ENCODE measurements at regions not wholly inside any gene's neighbourhood (a gene's known extent, or its start where the extent isn't known, plus 50 kb on each side); places are given as distances from the start of the nearest gene placed in this dataset.

GRCh38 chr6:134698228-134698627 lies 251.7 kb downstream of the ALDH8A1 start:
- no peak for DNase-seq (ENCODE audit: low read depth in 1 of 2, low spot score in 1 of 2)
- Histone ChIP-seq H3K27ac (no peak overlapping the region), H3K4me2 (no peak overlapping the region), H3K4me3 (no peak overlapping the region), H3K4me1 (no peaks in the 10 kb centered on the region), H3K9me3 (no peaks in the 10 kb centered on the region)
- ChIA-PET POLR2A (interaction anchor here (0.6 to 0.7 kb wide), 2 partner anchors 8 to 53 kb away, joined by 3 to 4 read pairs; no protein-coding TSS in a partner anchor), CTCF (interaction anchor here (0.6 kb wide), 2 partner anchors 494 to 1633 kb away, joined by 3 read pairs; no protein-coding TSS in a partner anchor)
- ATAC-seq = no peak
- 76% methylated on average over 1 of the region's 1 CpG for WGBS (ENCODE audit: missing lambda C conversion rate)
- FAIRE-seq = no peak
- TF ChIP-seq RCOR1 (IDR thresholded peaks at IDR 0.05; ENCODE audit: low read depth, low read length) = no peak
- no peak for TF ChIP-seq FOSL2 (IDR thresholded peaks at IDR 0.05)
- TF ChIP-seq FOSL2 (CRISPR knock-in tag; IDR thresholded peaks at IDR 0.05) = no peak
- no peak for TF ChIP-seq ESRRA (IDR thresholded peaks at IDR 0.05; ENCODE audit: borderline replicate concordance, low read length)
- no peak for TF ChIP-seq KDM1A (IDR thresholded peaks at IDR 0.05; ENCODE audit: low read depth)
- no peak for TF ChIP-seq HOXB5 (CRISPR knock-in tag; IDR thresholded peaks at IDR 0.05)
- TF ChIP-seq EHF (CRISPR knock-in tag; IDR thresholded peaks at IDR 0.05) = no peak
- no peak for TF ChIP-seq FOSB (CRISPR knock-in tag; IDR thresholded peaks at IDR 0.05)
- TF ChIP-seq CHD4 (IDR thresholded peaks at IDR 0.05; ENCODE audit: borderline replicate concordance) = no peak
- no peak for TF ChIP-seq RARB (CRISPR knock-in tag; IDR thresholded peaks at IDR 0.05)
- TF ChIP-seq MYC (IDR thresholded peaks at IDR 0.05; ENCODE audit: borderline replicate concordance, low read length) = no peak
- no peak for TF ChIP-seq CBX8 (IDR thresholded peaks at IDR 0.05)
- TF ChIP-seq RNF2 (IDR thresholded peaks at IDR 0.05; ENCODE audit: borderline replicate concordance, low read depth) = no peak
- no peak for TF ChIP-seq SREBF2 (IDR thresholded peaks at IDR 0.05)
- TF ChIP-seq SMC3 (IDR thresholded peaks at IDR 0.05) = no peak
- TF ChIP-seq POLR2A (IDR thresholded peaks at IDR 0.05; ENCODE audit: low read length) = no peak

- no peak overlapping the region for H3K27ac ChIP-seq
- TF ChIP-seq EHF (CRISPR knock-in tag; IDR thresholded peaks at IDR 0.05) (no peak), KDM5A (IDR thresholded peaks at IDR 0.05) (no peak), ELK1 (IDR thresholded peaks at IDR 0.05; ENCODE audit: low read depth, low read length) (no peak), KDM1A (IDR thresholded peaks at IDR 0.05; ENCODE audit: low read depth) (no peak), RCOR1 (IDR thresholded peaks at IDR 0.05; ENCODE audit: low read depth, low read length) (no peak), SMC3 (IDR thresholded peaks at IDR 0.05) (no peak), BHLHE40 (IDR thresholded peaks at IDR 0.05; ENCODE audit: low read depth, low read length) (no peak), PHF8 (IDR thresholded peaks at IDR 0.05; ENCODE audit: borderline replicate concordance, low read depth) (no peak), CTCF (IDR thresholded peaks at IDR 0.05) (no peak), HOXB13 (CRISPR knock-in tag; IDR thresholded peaks at IDR 0.05; ENCODE audit: low read depth) (no peak), JUNB (IDR thresholded peaks at IDR 0.05) (no peak)
- ChIA-PET POLR2A (no interaction called here), CTCF (no interaction called here)
- no peak for DNase-seq (ENCODE audit: low read depth in 1 of 2, low spot score in 1 of 2)
- no peak for ATAC-seq
- FAIRE-seq = no peak
- WGBS (ENCODE audit: missing lambda C conversion rate) = 73% methylated on average over 3 of the region's 3 CpGs
- no peak overlapping the region for H3K4me2 ChIP-seq
- H3K4me3 ChIP-seq = no peak overlapping the region
- no peaks in the 10 kb centered on the region for H3K4me1 ChIP-seq
- no peaks in the 10 kb centered on the region for H3K9me3 ChIP-seq
Observed at GRCh38 chr6:134692008-134692407, 257.9 kb downstream of the ALDH8A1 start.

GRCh38 chr6:134691180-134691579 lies 258.7 kb downstream of the ALDH8A1 start:
- FAIRE-seq = no peak
- no peak for TF ChIP-seq ZC3H11A (IDR thresholded peaks at IDR 0.05)
- TF ChIP-seq ZNF302 (CRISPR knock-in tag; IDR thresholded peaks at IDR 0.05) = no peak
- no peak for TF ChIP-seq ESRRA (IDR thresholded peaks at IDR 0.05; ENCODE audit: borderline replicate concordance, low read length)
- no peak for TF ChIP-seq EHMT2 (IDR thresholded peaks at IDR 0.05; ENCODE audit: low read depth)
- TF ChIP-seq HES2 (IDR thresholded peaks at IDR 0.05) = no peak
- TF ChIP-seq HOXA7 (CRISPR knock-in tag; IDR thresholded peaks at IDR 0.05) = no peak
- no peak for TF ChIP-seq RAD21 (conservative IDR thresholded peaks at IDR 0.05 in 1 of 2, IDR thresholded peaks at IDR 0.05 in 1 of 2)
- TF ChIP-seq CHD2 (IDR thresholded peaks at IDR 0.05; ENCODE audit: low read length, partially characterized antibody) = no peak
- no peak for TF ChIP-seq ATOH8 (CRISPR knock-in tag; IDR thresholded peaks at IDR 0.05; ENCODE audit: low read depth)
- no peak for TF ChIP-seq MAZ (IDR thresholded peaks at IDR 0.05; ENCODE audit: borderline replicate concordance, low read depth, low read length)
- no peak for TF ChIP-seq FOXS1 (CRISPR knock-in tag; IDR thresholded peaks at IDR 0.05)
- no peak for TF ChIP-seq CEBPB (IDR thresholded peaks at IDR 0.05)
- no peak for TF ChIP-seq JUN (IDR thresholded peaks at IDR 0.05)
- CTCF ChIA-PET = interaction anchor here (0.9 kb wide), 1 partner anchor 36 kb away, joined by 3 read pairs; no protein-coding TSS in a partner anchor

More at GRCh38 chr6:134691180-134691579, 258.7 kb downstream of the ALDH8A1 start:
- Histone ChIP-seq H3K4me2 (no peak overlapping the region), H3K27ac (no peak overlapping the region), H3K9me3 (no peaks in the 10 kb centered on the region), H3K4me1 (no peaks in the 10 kb centered on the region), H3K4me3 (no peak overlapping the region)
- ATAC-seq (peak in 1 of 2 experiments; percentile 50; a peak in 2 of 6 replicates), DNase-seq (ENCODE audit: low read depth in 1 of 2, low spot score in 1 of 2) (no peak)
- POLR2A ChIA-PET = no interaction called here
- 48% methylated on average over 2 of the region's 2 CpGs for WGBS (ENCODE audit: missing lambda C conversion rate)
